Activated naive CD4-positive, alpha-beta T cell treated with anti-CD3 and anti-CD28 coated beads, Interleukin-2, amount 10 ng/mL, durations not matched to agents 7 days and 5 days (primary cell): ENCODE measurements at regions not wholly inside any gene's neighbourhood (a gene's known extent, or its start where the extent isn't known, plus 50 kb on each side); places are given as distances from the start of the nearest gene placed in this dataset.

ENCODE experiments used
- CTCF ChIA-PET: fragments of 350-600 bp; sonication (Branson Sonifier 250); formaldehyde crosslinking; loops from one replicate; lab custom pipeline; 2021; ENCODE audit warnings: antibody characterized with exemption; lab: Charles Lee
- DNase-seq: peaks from one replicate; pipeline ENCODE4 v3.0.0-alpha.2; 2020
- H3K27ac Mint-ChIP-seq: one replicate; pipeline ENCODE4 v1.8.0; 2021; ENCODE audit warnings: mild to moderate bottlenecking, moderate library complexity, mixed read lengths
- H3K27me3 Mint-ChIP-seq: one replicate; pipeline ENCODE4 v1.8.0; 2021; ENCODE audit warnings: mild to moderate bottlenecking, mixed read lengths
- H3K36me3 Mint-ChIP-seq: one replicate; pipeline ENCODE4 v1.8.0; 2021; ENCODE audit warnings: mixed read lengths
- H3K4me1 Mint-ChIP-seq: one replicate; pipeline ENCODE4 v1.8.0; 2021; ENCODE audit warnings: mixed read lengths
- H3K4me3 Mint-ChIP-seq: one replicate; pipeline ENCODE4 v1.8.0; 2021; ENCODE audit warnings: mild to moderate bottlenecking, moderate library complexity, mixed read lengths
- H3K9me3 Mint-ChIP-seq: one replicate; pipeline ENCODE4 v1.8.0; 2021; ENCODE audit warnings: mixed read lengths

DNA sequence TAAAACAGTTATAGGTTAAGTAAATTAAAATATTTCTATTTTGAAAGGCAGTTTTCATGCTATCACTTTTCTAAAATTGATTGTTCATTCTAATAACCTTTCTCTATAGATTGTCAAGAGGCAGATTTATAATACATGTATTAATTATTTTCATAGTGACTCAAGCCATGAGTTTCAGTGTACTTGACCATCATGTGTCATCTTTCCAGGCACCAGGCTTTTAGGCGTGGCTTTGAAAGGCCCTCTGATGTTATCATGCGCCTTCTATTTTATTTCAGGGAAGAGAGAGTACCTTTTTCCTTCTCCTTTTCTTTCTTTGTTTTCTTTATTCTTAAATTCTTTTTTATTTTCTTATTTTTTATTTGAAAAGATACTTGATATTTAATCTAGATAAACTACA is 128.3 kb upstream of the ETAA1 start:
- Mint-ChIP-seq H3K4me1 (no peaks in the 10 kb centered on the region), H3K36me3 (no peaks in the 10 kb centered on the region), H3K27ac (no peak overlapping the region), H3K27me3 (no peaks in the 10 kb centered on the region), H3K4me3 (no peak overlapping the region), H3K9me3 (no peaks in the 10 kb centered on the region)
- no peak for DNase-seq
- CTCF ChIA-PET: no interaction called here

DNA sequence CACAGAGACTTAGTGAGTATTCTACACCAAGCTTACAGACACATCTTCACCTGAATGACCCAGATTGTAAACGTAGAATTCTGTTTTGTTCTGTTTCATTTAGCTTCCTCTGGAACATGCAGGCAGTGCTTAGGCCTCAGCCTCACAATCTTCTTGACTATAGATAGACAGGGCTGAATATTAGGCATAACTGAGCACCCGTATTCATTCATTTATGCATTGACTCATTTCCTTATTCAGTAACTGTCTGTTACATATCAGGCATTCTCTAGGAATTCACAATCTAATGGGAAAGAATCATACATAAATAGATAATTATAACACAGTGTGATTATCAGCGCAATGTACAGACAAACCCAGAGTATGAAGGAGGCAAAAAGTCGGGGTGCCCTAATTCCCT is 124.9 kb upstream of the ETAA1 start:
- no peak overlapping the region for H3K27ac Mint-ChIP-seq
- no peaks in the 10 kb centered on the region for H3K27me3 Mint-ChIP-seq
- DNase-seq: no peak
- H3K4me3 Mint-ChIP-seq: no peak overlapping the region
- CTCF ChIA-PET: no interaction called here
- no peaks in the 10 kb centered on the region for H3K36me3 Mint-ChIP-seq
- no peaks in the 10 kb centered on the region for H3K9me3 Mint-ChIP-seq
- H3K4me1 Mint-ChIP-seq: no peaks in the 10 kb centered on the region

DNA sequence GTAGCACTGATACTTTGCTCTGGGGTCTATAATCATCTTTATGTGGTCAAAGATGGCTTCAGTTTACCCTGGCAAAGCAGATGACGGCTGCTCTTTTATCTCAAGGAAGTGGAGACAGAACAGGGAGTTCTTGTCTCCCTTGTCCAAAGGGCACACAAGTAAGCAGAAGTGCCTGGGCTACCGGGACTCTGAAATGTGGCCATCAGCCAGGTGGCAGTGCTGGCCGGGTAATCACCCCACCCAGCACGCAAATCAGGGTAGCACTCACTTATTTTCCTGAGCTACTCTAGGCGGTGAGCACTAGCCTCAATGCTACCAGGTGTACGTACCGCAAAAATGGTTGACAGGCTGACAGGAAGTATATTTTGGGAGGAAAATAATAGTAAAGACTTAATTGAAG is 119.7 kb upstream of the ETAA1 start:
- no peaks in the 10 kb centered on the region for H3K36me3 Mint-ChIP-seq
- H3K27me3 Mint-ChIP-seq: no peaks in the 10 kb centered on the region
- no peak overlapping the region for H3K4me3 Mint-ChIP-seq
- DNase-seq: no peak
- no peak overlapping the region for H3K27ac Mint-ChIP-seq
- H3K9me3 Mint-ChIP-seq: no peaks in the 10 kb centered on the region
- CTCF ChIA-PET: no interaction called here
- no peaks in the 10 kb centered on the region for H3K4me1 Mint-ChIP-seq

DNA sequence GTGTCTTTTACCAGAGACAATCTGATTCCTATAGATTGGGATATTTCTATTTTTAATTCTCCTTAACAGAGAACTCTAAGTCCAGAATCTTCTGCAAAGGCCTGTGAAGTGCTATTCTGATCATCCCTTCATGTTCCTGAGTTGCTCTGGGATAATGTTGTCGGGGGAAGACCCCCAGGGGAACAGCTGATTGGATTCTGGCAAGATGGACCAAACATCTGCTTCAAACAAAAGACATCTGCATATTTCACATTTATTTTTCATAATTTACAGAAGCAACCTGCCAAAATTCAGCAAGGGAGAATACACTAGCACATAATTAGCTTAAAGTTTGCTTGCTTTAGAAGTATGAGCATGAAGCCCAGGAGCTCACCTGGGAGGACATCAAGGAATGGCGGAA is 116.0 kb upstream of the ETAA1 start:
- DNase-seq: no peak
- CTCF ChIA-PET: no interaction called here
- Mint-ChIP-seq H3K27ac (no peak overlapping the region), H3K27me3 (no peaks in the 10 kb centered on the region), H3K9me3 (no peaks in the 10 kb centered on the region), H3K36me3 (no peaks in the 10 kb centered on the region), H3K4me1 (no peaks in the 10 kb centered on the region), H3K4me3 (no peak overlapping the region)

DNA sequence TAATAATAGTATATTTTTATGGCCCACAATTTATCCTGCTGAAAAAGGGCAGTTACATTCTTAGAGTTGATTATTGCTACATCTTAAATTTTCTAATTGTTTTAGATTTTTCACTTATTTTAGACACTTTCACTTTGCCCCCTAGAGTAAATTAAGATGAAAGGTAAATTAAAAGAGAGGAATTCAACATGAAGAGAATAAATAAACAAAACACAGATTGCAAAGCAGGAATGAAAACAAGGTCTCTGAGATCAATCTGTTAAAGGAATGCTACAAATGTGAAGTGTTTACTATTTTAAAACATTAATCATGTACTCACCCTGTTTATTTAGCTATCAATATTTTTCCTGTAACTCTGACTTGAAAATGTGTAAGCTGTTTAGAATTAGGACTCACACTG is 113.5 kb upstream of the ETAA1 start:
- H3K9me3 Mint-ChIP-seq: no peaks in the 10 kb centered on the region
- H3K36me3 Mint-ChIP-seq: no peaks in the 10 kb centered on the region
- H3K4me3 Mint-ChIP-seq: no peak overlapping the region
- H3K27ac Mint-ChIP-seq: no peak overlapping the region
- DNase-seq: no peak
- CTCF ChIA-PET: no interaction called here
- H3K27me3 Mint-ChIP-seq: no peaks in the 10 kb centered on the region
- H3K4me1 Mint-ChIP-seq: no peaks in the 10 kb centered on the region

DNA sequence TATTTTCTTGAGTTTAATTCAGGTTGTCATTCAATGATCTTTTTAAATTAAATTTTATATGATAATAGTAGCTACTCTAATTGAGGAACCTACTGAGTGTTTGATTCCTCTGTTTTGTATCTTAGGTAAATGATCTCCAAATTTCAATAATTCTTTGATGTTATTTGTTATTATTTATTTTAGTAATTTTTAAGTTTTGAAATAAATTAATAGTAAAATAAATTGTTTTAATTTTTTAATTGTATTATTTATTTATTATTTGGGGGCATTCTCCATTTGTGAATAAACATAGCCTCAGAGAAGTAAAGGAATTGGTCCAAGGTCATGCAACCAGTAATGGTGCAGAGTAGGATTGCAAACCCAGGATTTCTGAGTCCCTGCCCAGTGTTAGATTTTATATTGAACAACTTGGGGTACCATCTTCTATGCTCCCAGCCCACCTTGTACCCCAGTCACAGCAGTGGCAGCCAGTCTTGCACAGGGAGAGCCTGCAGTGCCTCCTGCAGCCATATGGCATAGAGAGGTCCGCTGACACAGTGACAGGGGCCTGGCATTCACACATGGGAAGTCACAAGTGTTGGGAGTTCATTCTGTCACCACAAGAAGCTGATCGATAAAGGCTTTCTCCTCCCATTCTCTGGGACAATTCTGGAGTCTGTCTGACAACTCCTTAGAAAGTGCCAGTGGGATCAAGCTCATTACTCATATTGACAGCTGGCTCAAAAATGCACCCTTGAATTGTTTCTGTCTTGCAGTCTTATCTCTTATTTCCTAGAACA is 110.0 kb upstream of the ETAA1 start:
- H3K4me3 Mint-ChIP-seq: no peak overlapping the region
- no peaks in the 10 kb centered on the region for H3K9me3 Mint-ChIP-seq
- no peaks in the 10 kb centered on the region for H3K4me1 Mint-ChIP-seq
- no peak for DNase-seq
- H3K27me3 Mint-ChIP-seq: no peaks in the 10 kb centered on the region
- no peaks in the 10 kb centered on the region for H3K36me3 Mint-ChIP-seq
- H3K27ac Mint-ChIP-seq: no peak overlapping the region
- CTCF ChIA-PET: no interaction called here

DNA sequence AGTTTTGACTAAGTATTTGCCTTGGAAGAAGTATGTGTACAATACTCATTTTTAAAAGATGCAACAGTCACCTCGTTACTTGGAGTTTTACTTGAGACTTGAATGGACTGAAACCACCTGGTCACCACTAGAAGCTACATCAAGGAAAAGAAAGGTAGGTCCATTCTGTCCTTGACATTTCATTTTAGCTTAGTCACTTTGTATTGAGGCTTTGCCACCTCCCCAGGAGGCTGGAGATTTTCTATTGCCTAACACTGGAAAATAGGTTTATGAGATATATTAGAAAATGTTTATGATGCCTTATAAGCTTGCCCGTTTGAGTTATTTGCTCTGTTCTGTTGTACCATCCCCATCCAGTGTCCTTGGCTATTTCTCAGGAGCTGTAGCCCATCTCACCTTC is 107.9 kb upstream of the ETAA1 start:
- no peak overlapping the region for H3K27ac Mint-ChIP-seq
- CTCF ChIA-PET: no interaction called here
- H3K4me1 Mint-ChIP-seq: no peaks in the 10 kb centered on the region
- H3K36me3 Mint-ChIP-seq: no peaks in the 10 kb centered on the region
- no peaks in the 10 kb centered on the region for H3K27me3 Mint-ChIP-seq
- no peaks in the 10 kb centered on the region for H3K9me3 Mint-ChIP-seq
- DNase-seq: no peak
- no peak overlapping the region for H3K4me3 Mint-ChIP-seq

DNA sequence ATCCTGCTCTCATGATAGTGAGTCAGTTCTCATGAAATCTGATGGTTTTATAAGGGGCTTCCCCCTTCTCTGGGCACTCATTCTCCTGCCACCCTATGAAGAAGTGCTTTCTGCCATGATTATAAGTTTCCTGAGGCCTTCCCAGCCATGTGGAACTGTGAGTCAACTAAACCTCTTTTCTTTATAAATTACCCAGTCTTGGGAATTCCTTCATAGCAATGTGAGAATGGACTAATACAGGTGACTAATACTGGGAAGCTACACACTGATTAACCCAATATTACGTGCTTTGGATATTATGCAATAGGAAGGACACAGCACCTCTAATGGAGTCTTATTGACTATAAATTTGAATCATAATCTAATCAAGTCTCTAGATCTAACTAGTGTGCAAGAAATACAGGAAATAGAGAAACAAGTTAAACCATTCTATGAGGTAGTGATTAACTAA is 107.2 kb upstream of the ETAA1 start:
- no peak for DNase-seq
- Mint-ChIP-seq H3K4me3 (no peak overlapping the region), H3K27me3 (no peaks in the 10 kb centered on the region), H3K4me1 (no peaks in the 10 kb centered on the region), H3K27ac (no peak overlapping the region), H3K36me3 (no peaks in the 10 kb centered on the region), H3K9me3 (no peaks in the 10 kb centered on the region)
- CTCF ChIA-PET: no interaction called here

DNA sequence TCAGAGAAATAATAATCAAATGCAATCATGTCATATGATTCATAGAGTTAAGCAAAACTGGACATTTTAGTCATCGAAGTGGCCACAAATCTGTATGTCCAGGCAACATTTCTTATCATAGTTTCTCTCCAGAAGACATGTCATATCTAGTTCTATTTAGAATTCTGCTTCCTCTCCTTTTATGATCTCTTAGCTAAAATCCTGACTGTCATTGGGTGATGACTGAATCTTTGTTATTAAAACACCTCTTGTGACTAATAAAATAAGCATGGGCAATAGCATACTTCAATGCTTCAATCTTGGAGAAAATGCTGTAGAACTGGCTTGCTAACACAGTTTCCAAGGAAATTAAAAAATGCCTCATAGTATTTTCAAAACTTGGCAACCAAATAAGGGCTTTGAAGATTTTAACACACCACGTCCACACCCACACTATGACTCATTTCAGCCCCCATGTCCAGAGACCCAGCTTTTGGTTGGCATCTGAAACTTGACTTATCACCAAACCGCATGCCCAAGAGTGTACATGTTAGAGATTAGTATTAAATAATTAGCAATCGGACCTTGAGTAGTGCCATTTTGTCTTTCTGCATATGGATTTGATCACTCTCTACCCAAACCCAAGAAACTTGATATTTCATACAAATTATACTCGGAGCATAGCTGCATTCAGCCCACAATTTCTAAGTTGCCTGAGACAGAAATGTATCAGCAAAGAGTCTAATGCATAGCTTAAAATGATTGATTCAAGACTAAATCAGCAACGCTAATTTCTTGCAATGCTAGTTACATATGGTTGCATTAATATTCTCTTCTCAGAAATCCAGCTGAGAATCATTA is 106.5 kb upstream of the ETAA1 start:
- H3K9me3 Mint-ChIP-seq: no peaks in the 10 kb centered on the region
- H3K4me3 Mint-ChIP-seq: no peak overlapping the region
- CTCF ChIA-PET: no interaction called here
- no peak for DNase-seq
- H3K4me1 Mint-ChIP-seq: no peaks in the 10 kb centered on the region
- H3K36me3 Mint-ChIP-seq: no peaks in the 10 kb centered on the region
- H3K27ac Mint-ChIP-seq: no peak overlapping the region
- H3K27me3 Mint-ChIP-seq: no peaks in the 10 kb centered on the region

DNA sequence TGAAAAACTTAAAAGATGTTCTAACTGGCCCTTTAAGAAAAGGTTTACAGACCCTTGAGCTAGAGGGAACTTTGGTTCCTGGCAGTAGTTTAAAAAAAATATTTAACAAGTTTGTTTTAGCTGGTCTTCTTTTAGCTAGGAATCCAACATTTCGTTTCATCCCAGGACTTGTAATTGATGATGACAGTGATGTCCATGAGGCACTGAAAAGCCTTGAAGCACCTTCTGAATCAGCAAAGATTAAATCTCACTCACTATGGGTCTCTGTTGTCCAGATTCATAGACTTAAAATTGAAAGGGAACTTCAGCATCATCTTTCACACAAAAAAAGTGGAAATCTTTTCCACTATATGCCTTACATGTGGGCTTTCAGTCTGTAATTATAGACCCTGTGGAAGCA is 102.9 kb upstream of the ETAA1 start:
- Mint-ChIP-seq H3K9me3 (no peaks in the 10 kb centered on the region), H3K27ac (no peak overlapping the region), H3K4me1 (no peaks in the 10 kb centered on the region), H3K27me3 (no peaks in the 10 kb centered on the region), H3K4me3 (no peak overlapping the region), H3K36me3 (no peaks in the 10 kb centered on the region)
- no peak for DNase-seq
- CTCF ChIA-PET: no interaction called here

DNA sequence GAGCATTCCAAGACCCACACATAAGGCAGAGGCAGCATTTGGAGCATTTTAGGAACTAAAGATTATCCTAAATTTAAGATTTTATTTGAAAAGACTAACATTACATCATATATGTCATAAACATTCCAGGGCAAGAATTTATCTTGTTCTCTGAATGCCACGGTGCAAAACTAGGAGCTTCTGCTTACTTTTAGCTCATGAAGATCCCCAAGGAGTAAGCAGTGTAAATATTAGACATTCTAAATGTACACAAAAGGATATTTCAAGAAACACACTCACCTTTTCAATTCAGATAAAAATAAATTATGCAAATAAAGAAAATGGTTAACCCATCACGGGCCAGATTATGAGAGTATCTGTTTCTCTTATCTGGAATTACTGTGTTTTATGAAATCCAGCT is 101.7 kb upstream of the ETAA1 start:
- Mint-ChIP-seq H3K4me1 (no peaks in the 10 kb centered on the region), H3K27me3 (no peaks in the 10 kb centered on the region), H3K36me3 (no peaks in the 10 kb centered on the region), H3K4me3 (no peak overlapping the region), H3K9me3 (no peaks in the 10 kb centered on the region), H3K27ac (no peak overlapping the region)
- DNase-seq: no peak
- CTCF ChIA-PET: no interaction called here

DNA sequence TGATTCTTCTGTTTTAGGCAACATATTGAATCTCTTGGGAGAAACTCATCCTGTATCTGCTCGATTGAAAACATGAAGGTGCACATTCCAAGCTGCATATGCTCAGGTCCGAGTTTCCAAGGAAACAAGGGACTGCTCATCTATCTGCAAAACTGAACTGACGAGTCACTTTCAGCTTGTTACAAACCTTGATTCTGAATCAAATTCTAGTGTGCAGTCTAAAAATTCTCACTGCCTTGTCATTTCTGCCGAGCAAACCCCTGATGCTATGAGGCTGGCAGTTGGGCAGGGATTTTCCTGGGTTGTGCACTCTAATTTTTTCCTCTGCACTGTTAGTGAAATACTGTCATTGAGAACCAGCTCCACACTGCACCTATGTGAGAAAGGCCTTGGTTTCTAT is 101.3 kb upstream of the ETAA1 start:
- CTCF ChIA-PET: no interaction called here
- Mint-ChIP-seq H3K27me3 (no peaks in the 10 kb centered on the region), H3K4me1 (no peaks in the 10 kb centered on the region), H3K36me3 (no peaks in the 10 kb centered on the region), H3K4me3 (no peak overlapping the region), H3K27ac (no peak overlapping the region), H3K9me3 (no peaks in the 10 kb centered on the region)
- no peak for DNase-seq

DNA sequence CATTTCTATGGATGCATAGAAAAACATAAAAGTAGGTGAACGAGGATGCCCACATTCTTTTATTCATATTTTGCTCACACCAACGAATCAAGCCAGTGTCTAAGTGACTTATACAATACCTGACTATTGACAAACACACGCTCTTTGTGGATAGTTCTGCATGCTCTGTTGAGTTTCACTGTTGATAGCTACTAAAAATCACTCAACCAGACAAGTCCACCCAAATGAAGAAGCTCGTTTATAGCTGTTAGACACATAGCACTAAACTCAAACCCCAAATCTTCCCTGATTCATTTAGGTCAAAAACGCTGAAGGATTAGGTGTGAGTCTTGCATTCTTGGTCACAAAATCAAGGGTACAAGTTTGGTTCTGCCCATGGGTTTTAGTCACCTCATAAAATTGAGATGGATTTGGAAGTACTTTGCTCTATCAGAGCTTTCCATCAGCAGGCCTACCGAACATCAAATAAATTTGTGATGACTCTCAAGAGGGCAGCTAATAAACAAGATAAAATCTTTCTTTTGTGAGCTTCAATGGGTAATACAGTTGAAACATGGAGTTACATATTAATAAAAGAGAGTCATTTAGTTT is 92.7 kb upstream of the ETAA1 start:
- CTCF ChIA-PET: no interaction called here
- Mint-ChIP-seq H3K36me3 (no peaks in the 10 kb centered on the region), H3K27me3 (no peaks in the 10 kb centered on the region), H3K27ac (no peak overlapping the region), H3K4me3 (no peak overlapping the region), H3K9me3 (no peaks in the 10 kb centered on the region), H3K4me1 (no peaks in the 10 kb centered on the region)
- DNase-seq: no peak

DNA sequence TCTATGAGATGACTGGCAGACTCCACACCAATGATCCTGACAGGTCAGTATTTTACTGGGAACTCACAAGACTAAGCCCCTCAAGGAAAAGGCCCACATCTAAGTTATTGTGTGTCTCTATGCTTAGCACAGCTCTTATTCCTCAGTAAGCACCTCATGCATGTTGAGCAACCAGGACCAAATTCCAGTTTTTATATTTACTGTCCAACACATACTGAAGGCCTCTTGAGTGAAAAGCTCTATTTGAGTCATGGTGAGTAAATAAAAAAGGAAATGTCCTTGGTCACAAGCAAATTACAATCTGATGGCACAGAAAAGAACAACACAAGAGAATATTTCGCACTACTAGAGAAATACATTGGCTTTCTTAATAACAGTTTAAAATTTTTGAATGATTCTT is 87.9 kb upstream of the ETAA1 start:
- Mint-ChIP-seq H3K4me1 (no peaks in the 10 kb centered on the region), H3K4me3 (no peak overlapping the region), H3K9me3 (no peaks in the 10 kb centered on the region), H3K27ac (no peak overlapping the region), H3K27me3 (no peaks in the 10 kb centered on the region), H3K36me3 (no peaks in the 10 kb centered on the region)
- DNase-seq: no peak
- CTCF ChIA-PET: no interaction called here

DNA sequence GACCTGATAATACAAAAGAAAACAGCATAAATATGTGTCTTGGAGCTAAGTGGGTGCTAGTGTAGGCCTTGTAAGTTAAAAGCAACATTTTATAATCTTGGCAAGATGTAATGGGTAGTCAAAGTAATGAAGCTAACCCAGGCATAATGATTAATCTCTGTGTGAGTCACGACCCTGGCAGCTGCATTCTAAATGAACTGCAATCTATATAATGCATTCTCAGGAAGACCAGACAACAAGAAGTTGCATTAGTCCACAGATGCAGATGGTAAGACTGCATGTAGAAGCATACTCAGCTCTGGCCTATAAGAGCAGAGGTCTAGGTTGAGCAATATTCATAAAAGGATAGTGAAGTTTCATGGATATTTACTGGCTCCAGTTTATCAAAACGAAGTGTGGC is 85.6 kb upstream of the ETAA1 start:
- CTCF ChIA-PET: no interaction called here
- DNase-seq: no peak
- no peaks in the 10 kb centered on the region for H3K36me3 Mint-ChIP-seq
- H3K9me3 Mint-ChIP-seq: no peaks in the 10 kb centered on the region
- H3K27me3 Mint-ChIP-seq: no peaks in the 10 kb centered on the region
- H3K27ac Mint-ChIP-seq: no peak overlapping the region
- no peaks in the 10 kb centered on the region for H3K4me1 Mint-ChIP-seq
- H3K4me3 Mint-ChIP-seq: no peak overlapping the region
